GM12874 (cell line): ENCODE measurements at regions not wholly inside any gene's neighbourhood (a gene's known extent, or its start where the extent isn't known, plus 50 kb on each side); places are given as distances from the start of the nearest gene placed in this dataset.

Experiments
- CTCF ChIP-seq: IDR thresholded peaks from 2 replicates; pipeline ENCODE4 v1.5.1; 2011; ENCODE audit warnings: low read depth, mild to moderate bottlenecking, control low read depth, low read length, moderate library complexity; ENCODE audit not compliant: insufficient read depth

GRCh38 chr18:68466672-68467071 is 248.2 kb downstream of the TMX3 start:
- TF ChIP-seq CTCF = no peak

GRCh38 chr18:68462766-68463165 is 252.1 kb downstream of the TMX3 start:
- TF ChIP-seq CTCF = no peak

- TF ChIP-seq CTCF = no peak
Observed at GRCh38 chr18:68462148-68462547, 252.8 kb downstream of the TMX3 start.

- TF ChIP-seq CTCF = no peak
Observed at GRCh38 chr18:68461481-68462018, 253.4 kb downstream of the TMX3 start.

GRCh38 chr18:68459968-68460367 is 254.9 kb downstream of the TMX3 start:
- no peak for TF ChIP-seq CTCF

- no peak for TF ChIP-seq CTCF
Observed at GRCh38 chr18:68456985-68457384, 257.9 kb downstream of the TMX3 start.

GRCh38 chr18:68455229-68455603 is 259.7 kb downstream of the TMX3 start:
- TF ChIP-seq CTCF = no peak

GRCh38 chr18:68454511-68455228 is 260.2 kb downstream of the TMX3 start:
- no peak for TF ChIP-seq CTCF
